G401 (cell line): ENCODE measurements at regions not wholly inside any gene's neighbourhood (a gene's known extent, or its start where the extent isn't known, plus 50 kb on each side); places are given as distances from the start of the nearest gene placed in this dataset.

Experiments
- DNase-seq: peaks from one replicate; pipeline ENCODE4 v3.0.0-alpha.2; 2015; ENCODE audit warnings: low spot score
- in situ Hi-C: cut with HindIII; loops from 2 replicates; pipeline ENCODE4 v1.10.0; 2016; ENCODE audit warnings: low sequenced_read_pairs, mixed read lengths

GRCh38 chr3:82265747-82266146, 504.3 kb upstream of the GBE1 start:
- DNase-seq = no peak
- in situ Hi-C loops = no loop called here

DNA sequence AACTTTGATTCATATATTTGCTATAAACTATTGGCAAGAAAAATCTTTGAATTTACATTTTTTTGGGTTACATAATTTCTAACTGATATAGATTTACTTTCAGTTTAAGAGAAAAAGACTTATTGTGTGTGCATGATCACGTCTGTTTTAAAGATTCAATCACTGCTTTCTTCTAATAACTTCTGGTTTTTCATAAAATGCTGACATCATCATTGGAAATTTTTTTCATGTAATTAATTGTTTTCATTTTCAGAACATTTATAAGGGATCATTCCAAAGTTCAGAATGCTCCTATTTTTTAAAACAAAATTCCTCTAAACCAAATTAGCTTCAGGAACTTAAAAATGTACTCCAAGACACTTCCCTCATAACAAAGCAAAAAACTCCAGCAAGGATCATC, 500.7 kb upstream of the GBE1 start:
- in situ Hi-C loops = no loop called here

GRCh38 chr3:82261637-82262036, 500.2 kb upstream of the GBE1 start:
- no peak for DNase-seq
- in situ Hi-C loops = no loop called here

More for the DNA sequence above, 500.7 kb upstream of the GBE1 start:
- DNase-seq = no peak

GRCh38 chr3:82261013-82261412, 499.6 kb upstream of the GBE1 start:
- no peak for DNase-seq
- in situ Hi-C loops = no loop called here

- in situ Hi-C loops = no loop called here
These were observed 498.5 kb upstream of the GBE1 start for GRCh38 chr3:82259994-82260393.

DNA sequence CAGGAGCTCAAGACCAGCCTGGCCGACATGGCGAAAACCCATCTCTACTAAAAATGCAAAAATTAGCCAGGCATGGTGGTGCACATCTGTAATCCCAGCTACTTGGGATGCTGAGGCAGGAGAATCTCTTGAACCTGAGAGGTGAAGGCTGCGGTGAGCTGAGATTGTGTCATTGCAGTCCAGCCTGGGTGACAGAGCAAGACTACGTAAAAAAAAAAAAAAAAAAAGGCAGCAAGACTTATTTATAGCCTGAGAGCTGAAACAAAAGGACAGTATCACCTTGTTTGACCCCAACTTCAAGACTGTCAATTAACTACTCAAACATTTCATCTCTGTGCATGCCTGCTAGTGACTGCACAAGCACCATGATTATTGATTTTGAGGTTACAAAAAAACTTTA, 478.9 kb upstream of the GBE1 start:
- in situ Hi-C loops = no loop called here
- DNase-seq = no peak

More at GRCh38 chr3:82259994-82260393, 498.5 kb upstream of the GBE1 start:
- DNase-seq = no peak

DNA sequence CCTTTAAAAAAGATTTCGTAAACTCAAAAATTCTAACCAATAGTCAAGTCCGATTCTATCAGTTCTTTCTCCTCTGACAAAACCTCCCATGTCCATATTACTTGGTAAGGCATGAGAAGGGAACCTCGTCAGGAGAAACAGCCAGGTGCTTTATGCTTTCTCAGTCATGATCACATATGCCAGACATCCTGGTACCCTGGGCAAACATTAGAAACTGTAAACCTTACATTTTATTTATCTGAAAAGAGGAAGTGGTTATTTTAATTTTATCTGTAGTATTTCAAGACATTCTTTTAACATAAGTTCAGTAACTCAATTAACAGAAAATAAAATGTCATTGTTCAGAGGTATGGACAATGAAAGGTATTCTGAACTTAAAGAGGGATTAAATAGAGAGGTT, 474.8 kb upstream of the GBE1 start:
- in situ Hi-C loops = no loop called here
- DNase-seq = no peak

DNA sequence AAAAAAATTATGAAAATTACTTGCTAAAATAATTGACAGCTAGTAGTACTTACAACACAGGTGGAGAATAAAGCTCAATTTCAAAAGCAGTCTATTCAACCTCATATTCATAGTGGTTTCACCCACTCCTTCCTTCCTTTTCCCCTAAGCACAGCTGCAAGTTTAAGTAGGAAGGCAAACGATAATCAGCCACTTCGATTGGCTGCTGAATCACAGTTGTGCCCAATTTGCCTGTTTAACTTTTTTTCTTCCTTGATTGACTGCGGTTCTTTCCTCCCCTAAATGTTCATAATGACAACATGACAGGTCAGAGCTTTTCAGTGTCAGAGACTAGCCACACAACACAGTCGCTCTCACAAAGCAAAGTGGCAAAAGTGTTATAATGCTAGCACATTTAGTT, 468.0 kb upstream of the GBE1 start:
- in situ Hi-C loops = no loop called here
- no peak for DNase-seq

GRCh38 chr3:82224661-82225060, 463.2 kb upstream of the GBE1 start:
- no peak for DNase-seq
- in situ Hi-C loops = no loop called here

- in situ Hi-C loops = no loop called here
- no peak for DNase-seq
These were observed 461.0 kb upstream of the GBE1 start for GRCh38 chr3:82222401-82222800.

DNA sequence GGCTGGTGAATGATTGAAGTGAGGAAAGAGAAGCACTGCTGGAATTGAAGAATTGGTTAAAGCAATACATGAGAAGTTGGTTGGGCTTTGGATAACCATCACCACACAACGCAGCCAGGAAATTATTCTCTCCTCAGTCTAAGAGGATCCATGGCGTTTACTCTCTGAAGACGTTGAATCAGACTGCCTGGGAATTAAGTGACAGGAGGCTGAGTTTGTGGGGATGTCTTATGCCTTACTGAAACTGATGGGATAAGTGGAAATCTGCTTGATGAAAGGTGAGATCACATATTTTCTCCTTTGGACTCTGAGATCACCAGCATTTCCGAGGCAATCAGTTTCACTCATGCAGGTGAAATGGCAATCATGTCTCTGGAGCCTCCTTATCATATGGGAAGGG, 456.1 kb upstream of the GBE1 start:
- no peak for DNase-seq
- in situ Hi-C loops = no loop called here

DNA sequence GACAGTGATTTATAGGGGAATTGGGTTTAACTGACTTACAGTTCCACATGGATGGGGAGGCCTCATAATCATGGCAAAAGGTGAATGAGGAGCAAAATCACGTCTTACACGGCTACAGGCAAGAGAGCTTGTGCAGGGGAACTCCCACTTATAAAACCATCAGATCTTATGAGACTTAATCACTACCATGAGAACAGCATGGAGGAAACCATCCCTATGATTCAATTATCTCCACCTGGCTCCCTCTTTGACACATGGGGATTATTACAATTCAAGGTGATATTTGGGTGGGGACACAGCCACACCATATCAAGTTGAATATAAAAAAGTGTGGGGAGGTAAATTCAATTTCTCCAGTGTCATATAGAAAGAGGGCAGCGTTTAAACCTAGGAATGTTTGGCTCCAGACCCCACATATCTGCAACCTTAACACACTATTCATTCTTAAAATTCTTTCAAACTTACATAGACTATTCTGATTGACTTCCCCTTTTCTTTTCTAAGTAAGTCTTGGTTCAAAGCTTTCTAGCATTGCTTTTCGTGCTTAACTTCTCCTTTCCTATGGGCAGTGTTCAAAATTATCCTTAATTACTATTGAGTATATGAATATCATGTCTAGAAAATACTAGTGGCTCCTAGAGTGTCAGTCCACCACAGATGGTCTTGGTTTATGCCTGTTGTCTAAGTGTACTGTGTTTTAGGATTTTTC, 446.7 kb upstream of the GBE1 start:
- DNase-seq = no peak
- in situ Hi-C loops = no loop called here

GRCh38 chr3:82202269-82202668, 440.8 kb upstream of the GBE1 start:
- in situ Hi-C loops = no loop called here

GRCh38 chr3:82201316-82201715, 439.9 kb upstream of the GBE1 start:
- in situ Hi-C loops = no loop called here
- DNase-seq = no peak

More at GRCh38 chr3:82202269-82202668, 440.8 kb upstream of the GBE1 start:
- no peak for DNase-seq

DNA sequence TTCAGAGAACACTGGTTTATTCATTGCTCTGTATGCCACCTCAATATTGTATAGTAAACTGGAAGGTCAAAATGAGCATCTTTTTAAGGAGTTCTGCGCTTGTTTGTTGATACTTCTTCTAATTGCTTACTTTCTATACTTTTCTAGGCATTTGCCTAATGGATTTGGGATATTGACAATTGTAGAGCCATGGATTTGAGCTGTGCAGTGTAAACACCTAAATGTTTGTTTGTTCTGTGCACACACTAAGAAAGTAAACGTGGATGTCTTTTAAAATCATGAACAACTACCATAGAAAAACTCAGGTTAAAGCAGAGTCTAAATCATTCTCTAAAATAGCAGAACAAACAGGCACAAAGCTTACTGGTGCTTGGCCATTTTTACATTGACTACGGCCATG, 436.6 kb upstream of the GBE1 start:
- no peak for DNase-seq
- in situ Hi-C loops = no loop called here

GRCh38 chr3:82196645-82197044, 435.2 kb upstream of the GBE1 start:
- in situ Hi-C loops = no loop called here

GRCh38 chr3:82194870-82195269, 433.4 kb upstream of the GBE1 start:
- DNase-seq = no peak
- in situ Hi-C loops = no loop called here

More at GRCh38 chr3:82196645-82197044, 435.2 kb upstream of the GBE1 start:
- no peak for DNase-seq

- in situ Hi-C loops = no loop called here
- DNase-seq = no peak
These were observed 424.6 kb upstream of the GBE1 start for GRCh38 chr3:82186017-82186416.

GRCh38 chr3:82179291-82179690, 417.8 kb upstream of the GBE1 start:
- no peak for DNase-seq
- in situ Hi-C loops = no loop called here

- in situ Hi-C loops = no loop called here
- DNase-seq = no peak
These were observed 416.8 kb upstream of the GBE1 start for GRCh38 chr3:82178291-82178690.

- in situ Hi-C loops = no loop called here
- no peak for DNase-seq
These were observed 416.3 kb upstream of the GBE1 start for GRCh38 chr3:82177774-82178173.
